NOMO-1 treated with DMSO at 0.1 percent for 48 hours (cell line): ENCODE measurements at regions not wholly inside any gene's neighbourhood (a gene's known extent, or its start where the extent isn't known, plus 50 kb on each side); places are given as distances from the start of the nearest gene placed in this dataset.
"Not testable (repeated sequence)": the region's sequence is repeated elsewhere in the genome, so short reads cannot be mapped to it uniquely, and the experiment has no call there.

Experiments used
- DNase-seq: peaks from one replicate; lab custom pipeline; 2025; ENCODE audit not compliant: unreplicated experiment; lab: John Stamatoyannopoulos, UW

- no peak for DNase-seq
These were observed 782.1 kb downstream of the EPHA4 start for GRCh38 chr2:220789961-220790360.

DNA sequence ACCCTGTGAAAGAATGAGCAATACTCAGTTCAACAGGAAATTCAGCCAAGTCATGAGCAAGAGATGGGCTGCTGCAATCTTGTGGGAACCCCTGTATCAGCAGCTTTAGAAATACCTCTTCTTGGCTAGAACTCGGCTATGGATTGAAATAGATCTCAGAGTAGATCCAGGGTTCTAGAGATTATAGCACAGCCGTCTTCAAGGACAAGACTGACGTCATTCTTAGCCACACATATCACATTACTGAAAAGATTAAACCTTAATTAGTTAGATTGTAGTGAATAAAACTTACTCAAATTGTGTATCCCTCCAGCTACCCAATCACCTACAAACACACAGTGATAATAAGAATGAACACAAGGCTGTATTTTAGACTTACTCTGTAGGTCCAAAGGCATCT, 776.4 kb downstream of the EPHA4 start:
- DNase-seq, result no peak

- DNase-seq, result no peak
These were observed 761.0 kb downstream of the EPHA4 start for GRCh38 chr2:220811115-220811514.

GRCh38 chr2:220811952-220812570, 760.0 kb downstream of the EPHA4 start:
- no peak for DNase-seq

GRCh38 chr2:220814441-220814840, 757.7 kb downstream of the EPHA4 start:
- DNase-seq, result no peak

DNA sequence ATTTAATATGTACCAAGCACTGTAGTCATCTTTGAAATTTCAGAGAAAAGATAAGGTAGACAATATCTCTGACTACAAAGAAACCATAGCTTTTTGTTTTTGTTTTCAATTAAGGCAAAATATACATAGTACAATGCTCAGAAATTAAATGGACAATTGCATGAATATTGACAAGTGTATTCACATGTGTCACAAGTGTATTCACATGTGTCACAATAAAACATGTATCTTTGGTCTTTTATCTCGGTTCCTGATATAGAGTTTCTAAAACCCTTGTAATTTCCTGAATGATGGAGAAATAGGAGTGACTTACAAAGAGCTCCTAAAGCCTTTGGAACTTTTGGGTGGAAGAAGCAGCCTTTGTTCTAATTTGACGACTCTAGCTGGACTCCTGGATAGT, 756.4 kb downstream of the EPHA4 start:
- DNase-seq, result no peak

DNA sequence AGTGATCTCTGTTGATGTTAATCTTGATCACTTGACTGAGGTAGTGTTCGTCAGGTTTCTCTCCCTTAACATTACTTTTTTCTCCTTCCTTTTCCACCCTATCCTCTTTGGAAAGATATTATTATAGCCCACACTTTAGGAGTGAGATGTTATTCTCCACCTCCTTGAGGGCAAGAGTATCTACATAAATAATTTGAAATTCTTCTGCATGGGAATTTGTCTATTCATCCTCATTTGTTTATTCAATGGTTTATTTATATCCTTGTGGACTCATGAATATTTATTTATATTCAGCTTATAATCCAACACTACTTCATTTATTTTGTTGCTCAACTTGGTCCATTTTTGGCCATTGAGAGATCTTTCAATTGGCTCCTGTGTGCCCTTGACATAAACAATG, 750.4 kb downstream of the EPHA4 start:
- no peak for DNase-seq

GRCh38 chr2:220823590-220823989, 748.5 kb downstream of the EPHA4 start:
- DNase-seq, result not testable (repeated sequence)

DNA sequence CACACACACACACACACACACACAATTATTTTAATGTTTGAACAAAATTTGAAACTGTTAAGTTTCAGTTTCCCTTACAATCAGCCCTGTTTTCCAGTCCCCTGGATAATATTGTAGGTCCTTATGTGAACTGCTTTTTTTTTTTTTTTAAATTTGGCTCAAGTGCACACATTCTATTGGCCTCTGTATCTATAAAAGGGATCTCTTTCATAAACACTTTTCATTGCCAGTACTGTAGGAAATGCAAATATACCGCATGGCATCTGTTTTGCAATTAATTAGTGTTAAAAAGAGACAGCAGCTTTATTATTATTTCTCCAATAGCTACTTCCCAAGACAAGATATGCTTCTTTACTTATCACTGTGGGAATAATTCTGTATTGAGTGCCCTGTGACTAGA, 738.7 kb downstream of the EPHA4 start:
- DNase-seq, result no peak

- no peak for DNase-seq
These were observed 736.5 kb downstream of the EPHA4 start for GRCh38 chr2:220835583-220835982.

DNA sequence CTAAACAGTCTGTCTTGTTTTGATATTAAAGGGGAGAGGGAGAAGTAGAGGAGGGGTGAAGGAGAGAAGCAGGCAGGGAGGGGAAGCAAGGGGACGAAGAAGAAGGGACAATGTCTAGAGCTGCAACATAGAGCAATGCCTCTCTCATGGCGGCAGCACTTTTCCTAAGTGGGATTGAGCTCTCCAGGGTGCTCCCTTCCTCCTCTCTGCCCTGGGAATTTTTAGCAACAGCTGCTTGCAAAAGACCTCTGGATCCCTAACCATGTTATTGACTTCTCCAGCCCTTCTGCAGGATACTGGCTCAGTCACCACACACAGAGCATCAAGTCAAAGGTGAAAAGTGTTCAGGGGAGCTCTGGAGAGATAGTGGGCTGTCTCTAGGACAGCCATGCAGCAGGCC, 734.9 kb downstream of the EPHA4 start:
- DNase-seq, result no peak

GRCh38 chr2:220842901-220843665, 729.0 kb downstream of the EPHA4 start:
- DNase-seq, result no peak

GRCh38 chr2:220845766-220846273, 726.3 kb downstream of the EPHA4 start:
- no peak for DNase-seq

GRCh38 chr2:220847006-220847405, 725.1 kb downstream of the EPHA4 start:
- DNase-seq, result no peak

DNA sequence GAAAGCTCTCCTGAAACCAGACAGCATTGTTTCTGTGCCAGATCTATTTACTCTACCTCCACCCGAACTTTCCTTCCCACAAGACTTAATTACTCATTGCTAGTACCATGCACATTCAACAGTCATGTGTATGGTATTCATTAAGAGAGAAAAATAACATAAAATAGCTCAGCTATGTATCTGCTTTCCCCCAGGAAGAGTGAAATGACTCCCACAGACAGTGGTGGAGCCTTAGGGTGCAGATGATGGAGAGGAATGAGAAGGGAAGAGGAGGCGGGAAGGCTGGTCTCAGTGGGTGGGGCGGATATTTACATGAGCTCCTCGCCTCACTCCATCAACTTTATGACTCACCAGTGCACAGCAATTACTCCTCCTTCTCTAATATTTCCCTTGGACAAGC, 724.5 kb downstream of the EPHA4 start:
- no peak for DNase-seq

- no peak for DNase-seq
These were observed 722.7 kb downstream of the EPHA4 start for GRCh38 chr2:220849433-220849832.

DNA sequence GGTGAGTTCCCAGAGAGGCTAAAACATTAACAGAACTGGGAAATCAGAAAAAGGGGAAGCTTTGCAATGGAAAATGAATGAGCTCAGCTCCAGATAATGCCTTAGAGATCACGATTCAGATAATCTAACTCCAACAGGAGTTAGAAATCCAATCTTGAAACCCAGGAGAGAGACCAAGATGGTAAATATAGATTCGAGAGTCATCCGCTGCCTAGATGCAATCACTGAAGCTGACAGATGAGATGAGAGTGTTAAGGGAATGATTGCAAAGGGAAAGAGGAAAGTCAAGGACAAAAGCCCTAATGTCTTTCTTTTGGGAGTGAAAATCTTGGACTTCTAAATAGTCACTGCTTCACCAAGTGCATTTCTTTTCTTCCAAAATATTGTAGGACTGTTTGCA, 722.0 kb downstream of the EPHA4 start:
- no peak for DNase-seq

- no peak for DNase-seq
These were observed 716.8 kb downstream of the EPHA4 start for GRCh38 chr2:220855296-220855695.

- DNase-seq, result no peak
These were observed 715.6 kb downstream of the EPHA4 start for GRCh38 chr2:220856486-220856885.

- no peak for DNase-seq
These were observed 714.7 kb downstream of the EPHA4 start for GRCh38 chr2:220857368-220857767.

DNA sequence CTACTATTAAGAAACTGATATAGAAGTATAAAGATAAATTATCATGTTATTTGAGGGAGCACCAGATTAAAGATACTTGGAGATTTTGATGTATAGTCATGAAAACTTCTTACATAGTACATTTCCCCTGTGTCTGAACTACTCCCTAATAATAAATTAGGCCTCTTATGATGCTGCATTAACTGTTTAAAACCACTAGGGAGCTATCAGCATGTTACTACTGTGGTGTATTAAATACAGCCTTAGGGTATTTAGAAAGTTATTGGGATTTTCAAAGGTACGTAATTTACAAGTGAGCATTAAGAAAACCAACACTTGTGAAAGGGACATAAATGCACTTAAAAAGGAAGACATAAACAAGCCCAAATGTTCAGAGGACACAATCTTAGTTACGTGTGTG, 714.0 kb downstream of the EPHA4 start:
- DNase-seq, result no peak

- no peak for DNase-seq
These were observed 700.2 kb downstream of the EPHA4 start for GRCh38 chr2:220871909-220872308.
